ENCODE measurements at regions not wholly inside any gene's neighbourhood (a gene's known extent, or its start where the extent isn't known, plus 50 kb on each side); places are given as distances from the start of the nearest gene placed in this dataset.
"Not testable (repeated sequence)": the region's sequence is repeated elsewhere in the genome, so short reads cannot be mapped to it uniquely, and the experiment has no call there.

GRCh38 chr14:80074900-80075574 lies 136.3 kb downstream of the DIO2 start:
- no peak for DNase-seq (ENCODE audit: low read depth, low spot score)
- H3K4me3 ChIP-seq (ENCODE audit: low read length) = no peak overlapping the region

- no peak overlapping the region for H3K4me3 ChIP-seq (ENCODE audit: low read length)
- no peak for DNase-seq (ENCODE audit: low read depth, low spot score)
Observed at GRCh38 chr14:80059041-80059440, 152.3 kb downstream of the DIO2 start.

GRCh38 chr14:80056497-80056801 lies 154.9 kb downstream of the DIO2 start:
- no peak overlapping the region for H3K4me3 ChIP-seq (ENCODE audit: low read length)
- DNase-seq (ENCODE audit: low read depth, low spot score) = no peak

- DNase-seq (ENCODE audit: low read depth, low spot score) = peak; percentile 39
- no peak overlapping the region for H3K4me3 ChIP-seq (ENCODE audit: low read length)
Observed at GRCh38 chr14:80055667-80056496, 155.4 kb downstream of the DIO2 start.

GRCh38 chr14:80055226-80055625 lies 156.1 kb downstream of the DIO2 start:
- no peak overlapping the region for H3K4me3 ChIP-seq (ENCODE audit: low read length)
- no peak for DNase-seq (ENCODE audit: low read depth, low spot score)

- no peak for DNase-seq (ENCODE audit: low read depth, low spot score)
- no peak overlapping the region for H3K4me3 ChIP-seq (ENCODE audit: low read length)
Observed at GRCh38 chr14:80054020-80054419, 157.3 kb downstream of the DIO2 start.

GRCh38 chr14:80049055-80049454 lies 162.2 kb downstream of the DIO2 start:
- no peak for DNase-seq (ENCODE audit: low read depth, low spot score)
- H3K4me3 ChIP-seq (ENCODE audit: low read length) = no peak overlapping the region

- DNase-seq (ENCODE audit: low read depth, low spot score) = no peak
- H3K4me3 ChIP-seq (ENCODE audit: low read length) = no peak overlapping the region
Observed at GRCh38 chr14:80047761-80048160, 163.5 kb downstream of the DIO2 start.

GRCh38 chr14:80037349-80037748 lies 174.0 kb downstream of the DIO2 start:
- DNase-seq (ENCODE audit: low read depth, low spot score) = no peak
- no peak overlapping the region for H3K4me3 ChIP-seq (ENCODE audit: low read length)

GRCh38 chr14:80024417-80024816 lies 186.9 kb downstream of the DIO2 start:
- no peak overlapping the region for H3K4me3 ChIP-seq (ENCODE audit: low read length)
- no peak for DNase-seq (ENCODE audit: low read depth, low spot score)

GRCh38 chr14:80018476-80018875 lies 192.8 kb downstream of the DIO2 start:
- DNase-seq (ENCODE audit: low read depth, low spot score) = not testable (repeated sequence)

GRCh38 chr14:80017795-80018194 lies 193.5 kb downstream of the DIO2 start:
- DNase-seq (ENCODE audit: low read depth, low spot score) = no peak
- no peak overlapping the region for H3K4me3 ChIP-seq (ENCODE audit: low read length)

More at GRCh38 chr14:80018476-80018875, 192.8 kb downstream of the DIO2 start:
- not testable (repeated sequence) for H3K4me3 ChIP-seq (ENCODE audit: low read length)

- not testable (repeated sequence) for H3K4me3 ChIP-seq (ENCODE audit: low read length); DNase-seq (ENCODE audit: low read depth, low spot score)
Observed at GRCh38 chr14:80010245-80010644, 201.1 kb downstream of the DIO2 start.

- H3K4me3 ChIP-seq (ENCODE audit: low read length) = no peak overlapping the region
- DNase-seq (ENCODE audit: low read depth, low spot score) = no peak
Observed at GRCh38 chr14:80005561-80005960, 205.7 kb downstream of the DIO2 start.

GRCh38 chr14:80004871-80005270 lies 206.4 kb downstream of the DIO2 start:
- no peak for DNase-seq (ENCODE audit: low read depth, low spot score)
- H3K4me3 ChIP-seq (ENCODE audit: low read length) = no peak overlapping the region

GRCh38 chr14:80003138-80003537 lies 208.2 kb downstream of the DIO2 start:
- no peak overlapping the region for H3K4me3 ChIP-seq (ENCODE audit: low read length)
- DNase-seq (ENCODE audit: low read depth, low spot score) = no peak

GRCh38 chr14:79997509-79998208 lies 213.6 kb downstream of the DIO2 start:
- H3K4me3 ChIP-seq (ENCODE audit: low read length) = no peak overlapping the region
- DNase-seq (ENCODE audit: low read depth, low spot score) = no peak

GRCh38 chr14:79992407-79993198 lies 218.7 kb downstream of the DIO2 start:
- no peak for DNase-seq (ENCODE audit: low read depth, low spot score)

GRCh38 chr14:79991866-79992265 lies 219.4 kb downstream of the DIO2 start:
- no peak for DNase-seq (ENCODE audit: low read depth, low spot score)
- H3K4me3 ChIP-seq (ENCODE audit: low read length) = no peak overlapping the region

More at GRCh38 chr14:79992407-79993198, 218.7 kb downstream of the DIO2 start:
- H3K4me3 ChIP-seq (ENCODE audit: low read length) = no peak overlapping the region

Data from Jurkat, Clone E6-1 (cell line).